ENCODE measurements at regions not wholly inside any gene's neighbourhood (a gene's known extent, or its start where the extent isn't known, plus 50 kb on each side); places are given as distances from the start of the nearest gene placed in this dataset.
A peak's percentile ranks its signal among the peaks of the same experiment; 100 is the strongest.

DNA sequence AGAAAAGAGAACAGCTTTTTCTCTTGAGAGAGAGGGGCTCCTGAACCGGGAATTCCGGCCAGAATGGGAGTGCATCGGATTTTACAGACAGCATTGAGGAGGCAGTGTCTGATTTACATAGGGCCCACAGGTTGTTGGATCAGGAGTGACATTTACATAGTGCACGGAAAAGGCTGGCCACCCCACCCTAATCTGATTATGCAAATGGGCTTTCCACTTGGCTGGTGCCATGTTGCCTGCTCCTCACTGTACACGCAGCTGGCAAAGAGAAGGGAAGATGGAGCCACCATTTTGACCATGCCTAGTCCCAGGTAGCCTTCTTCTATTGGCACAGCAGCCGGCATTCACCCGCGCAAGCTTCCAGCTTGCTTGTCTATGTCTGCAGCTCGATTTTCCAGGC lies 77.5 kb upstream of the FAM171A1 start:
- H3K36me3 ChIP-seq (ENCODE audit: control insufficient read depth in 2 of 2, insufficient read depth in 2 of 2, low read length in 2 of 2), result no peaks in the 10 kb centered on the region
- no peak overlapping the region for H3K27ac ChIP-seq (ENCODE audit: low read length)
- no peaks in the 10 kb centered on the region for H3K27me3 ChIP-seq (ENCODE audit: control insufficient read depth in 1 of 2, insufficient read depth in 2 of 2, low read length in 2 of 2)
- H3K4me1 ChIP-seq (ENCODE audit: control insufficient read depth, insufficient read depth, low read length), result no peaks in the 10 kb centered on the region
- no peak overlapping the region for H3K9ac ChIP-seq (ENCODE audit: low read length in 2 of 2)
- no peaks in the 10 kb centered on the region for H3K9me3 ChIP-seq (ENCODE audit: control insufficient read depth in 2 of 2, low read length in 2 of 2)
- no peak overlapping the region for H3K4me3 ChIP-seq (ENCODE audit: low read length in 2 of 2)

DNA sequence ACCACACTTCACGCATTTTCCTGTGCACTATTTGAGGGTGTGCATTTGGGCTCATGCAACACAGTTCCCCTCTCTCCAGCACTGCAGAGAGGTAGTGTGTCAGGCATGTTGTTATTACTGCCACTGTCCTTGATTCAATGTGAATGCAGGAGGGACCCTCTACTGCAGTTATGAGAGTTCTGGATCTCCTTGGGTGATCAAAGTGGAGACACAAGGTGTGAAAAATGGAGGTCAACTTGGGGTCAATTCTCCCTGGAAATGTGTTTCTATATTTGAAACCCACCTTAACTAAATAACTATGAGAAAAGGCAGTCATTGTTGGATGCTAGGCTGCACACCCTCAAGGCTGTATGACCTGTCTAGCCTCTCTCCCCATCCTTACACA lies 73.9 kb upstream of the FAM171A1 start:
- Histone ChIP-seq H3K36me3 (ENCODE audit: control insufficient read depth in 2 of 2, insufficient read depth in 2 of 2, low read length in 2 of 2) (no peaks in the 10 kb centered on the region), H3K4me1 (ENCODE audit: control insufficient read depth, insufficient read depth, low read length) (no peaks in the 10 kb centered on the region), H3K27ac (ENCODE audit: low read length) (no peak overlapping the region), H3K9ac (ENCODE audit: low read length in 2 of 2) (no peak overlapping the region), H3K9me3 (ENCODE audit: control insufficient read depth in 2 of 2, low read length in 2 of 2) (no peaks in the 10 kb centered on the region), H3K27me3 (ENCODE audit: control insufficient read depth in 1 of 2, insufficient read depth in 2 of 2, low read length in 2 of 2) (no peaks in the 10 kb centered on the region), H3K4me3 (ENCODE audit: low read length in 2 of 2) (no peak overlapping the region)

DNA sequence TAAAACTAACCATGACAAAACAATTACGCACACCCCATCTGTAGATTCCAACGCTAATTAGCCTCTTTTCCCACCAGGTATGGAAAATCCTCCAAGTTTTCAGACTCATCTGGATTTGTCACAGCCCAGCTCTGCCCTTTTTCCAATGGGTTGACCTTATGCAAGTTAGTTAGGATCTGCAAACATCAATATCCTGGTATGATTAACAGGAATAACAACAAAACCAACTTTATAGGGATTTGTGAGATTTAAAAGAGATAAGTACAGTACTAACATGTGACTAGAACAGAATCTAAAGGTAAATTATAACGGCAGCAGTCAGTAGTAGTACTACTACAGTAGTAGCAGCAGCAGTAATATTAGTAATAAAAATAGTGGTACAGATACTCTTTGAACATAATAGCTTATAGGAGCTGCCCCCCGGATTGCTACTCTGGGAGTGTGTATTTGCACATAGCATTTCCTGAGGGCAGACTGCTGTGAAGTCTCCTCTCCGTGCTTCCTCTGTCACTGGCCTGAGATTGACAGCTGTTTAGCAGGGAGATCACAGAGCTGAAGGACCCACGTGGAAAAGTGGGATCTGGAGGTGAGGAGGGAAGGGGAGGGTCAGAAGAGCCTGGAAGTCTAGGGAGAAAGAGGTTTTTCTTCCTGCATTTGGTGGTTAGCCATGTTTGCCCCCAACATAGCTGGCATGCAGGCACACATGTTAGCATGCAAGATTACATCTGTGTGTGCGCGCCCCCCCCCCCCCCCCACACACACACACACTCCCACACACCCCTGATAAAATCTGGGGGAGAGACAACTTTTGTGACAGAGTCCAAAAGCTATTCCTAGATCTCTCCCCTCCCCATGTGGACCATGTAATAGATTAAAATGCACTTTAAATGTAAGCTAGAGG lies 73.3 kb upstream of the FAM171A1 start:
- Histone ChIP-seq H3K9ac (ENCODE audit: low read length in 2 of 2) (no peak overlapping the region), H3K4me1 (ENCODE audit: control insufficient read depth, insufficient read depth, low read length) (peaks cover 5% of the 10 kb centered on the region), H3K27ac (ENCODE audit: low read length) (no peak overlapping the region), H3K27me3 (ENCODE audit: control insufficient read depth in 1 of 2, insufficient read depth in 2 of 2, low read length in 2 of 2) (no peaks in the 10 kb centered on the region), H3K9me3 (ENCODE audit: control insufficient read depth in 2 of 2, low read length in 2 of 2) (no peaks in the 10 kb centered on the region), H3K4me3 (ENCODE audit: low read length in 2 of 2) (no peak overlapping the region), H3K36me3 (ENCODE audit: control insufficient read depth in 2 of 2, insufficient read depth in 2 of 2, low read length in 2 of 2) (no peaks in the 10 kb centered on the region)

DNA sequence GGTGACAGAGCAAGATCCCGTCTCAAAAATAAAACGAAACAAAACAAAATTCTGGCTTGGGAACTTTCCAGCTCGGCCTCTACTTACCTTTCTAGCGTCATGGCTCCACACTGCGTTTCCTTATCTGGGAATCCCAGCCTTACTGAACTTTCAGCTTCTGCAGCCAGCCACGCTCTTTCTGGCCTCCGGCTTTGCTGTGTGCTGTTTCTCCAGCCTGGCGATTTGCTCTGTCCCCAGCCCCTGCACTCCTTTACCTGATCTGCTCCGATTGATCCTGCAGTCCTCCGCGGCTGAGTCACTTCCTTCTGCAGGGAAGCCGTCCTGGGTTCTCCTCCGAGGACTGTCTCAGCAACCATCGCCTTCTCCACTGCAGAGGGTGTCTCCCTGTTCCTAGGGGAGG lies 71.0 kb upstream of the FAM171A1 start:
- Histone ChIP-seq H3K9ac (ENCODE audit: low read length in 2 of 2) (no peak overlapping the region), H3K4me3 (ENCODE audit: low read length in 2 of 2) (no peak overlapping the region), H3K9me3 (ENCODE audit: control insufficient read depth in 2 of 2, low read length in 2 of 2) (no peaks in the 10 kb centered on the region), H3K36me3 (ENCODE audit: control insufficient read depth in 2 of 2, insufficient read depth in 2 of 2, low read length in 2 of 2) (no peaks in the 10 kb centered on the region), H3K27me3 (ENCODE audit: control insufficient read depth in 1 of 2, insufficient read depth in 2 of 2, low read length in 2 of 2) (no peaks in the 10 kb centered on the region), H3K4me1 (ENCODE audit: control insufficient read depth, insufficient read depth, low read length) (peaks cover 8% of the 10 kb centered on the region), H3K27ac (ENCODE audit: low read length) (no peak overlapping the region)

DNA sequence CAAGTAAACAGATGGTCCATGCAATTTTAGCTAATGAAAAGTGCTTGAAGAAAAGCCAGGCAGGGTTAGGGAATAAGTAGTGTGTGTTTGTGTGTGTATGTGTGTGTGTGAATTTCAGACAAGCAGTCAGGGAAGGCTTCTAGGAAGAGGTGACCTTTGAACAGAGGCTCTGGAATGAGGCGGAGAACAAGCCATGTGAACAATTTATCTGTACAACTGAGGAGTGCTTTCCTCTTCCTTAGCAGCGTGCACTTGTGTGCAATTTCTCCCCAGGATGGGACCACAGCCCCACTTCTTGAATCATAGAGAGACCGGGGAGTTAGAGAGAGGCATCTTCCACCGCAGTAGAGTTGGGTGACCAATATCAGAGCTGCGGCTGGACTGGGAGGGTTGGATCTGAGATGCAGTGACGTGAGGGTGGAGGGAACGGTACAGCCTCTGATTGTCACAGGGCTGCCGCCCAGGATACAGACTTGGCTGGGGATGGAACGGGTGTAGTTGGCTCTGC lies 69.2 kb upstream of the FAM171A1 start:
- H3K9ac ChIP-seq (ENCODE audit: low read length in 2 of 2), result no peak overlapping the region
- H3K4me1 ChIP-seq (ENCODE audit: control insufficient read depth, insufficient read depth, low read length), result peaks cover 8% of the 10 kb centered on the region
- no peaks in the 10 kb centered on the region for H3K27me3 ChIP-seq (ENCODE audit: control insufficient read depth in 1 of 2, insufficient read depth in 2 of 2, low read length in 2 of 2)
- no peak overlapping the region for H3K27ac ChIP-seq (ENCODE audit: low read length)
- no peaks in the 10 kb centered on the region for H3K36me3 ChIP-seq (ENCODE audit: control insufficient read depth in 2 of 2, insufficient read depth in 2 of 2, low read length in 2 of 2)
- H3K4me3 ChIP-seq (ENCODE audit: low read length in 2 of 2), result no peak overlapping the region
- no peaks in the 10 kb centered on the region for H3K9me3 ChIP-seq (ENCODE audit: control insufficient read depth in 2 of 2, low read length in 2 of 2)

DNA sequence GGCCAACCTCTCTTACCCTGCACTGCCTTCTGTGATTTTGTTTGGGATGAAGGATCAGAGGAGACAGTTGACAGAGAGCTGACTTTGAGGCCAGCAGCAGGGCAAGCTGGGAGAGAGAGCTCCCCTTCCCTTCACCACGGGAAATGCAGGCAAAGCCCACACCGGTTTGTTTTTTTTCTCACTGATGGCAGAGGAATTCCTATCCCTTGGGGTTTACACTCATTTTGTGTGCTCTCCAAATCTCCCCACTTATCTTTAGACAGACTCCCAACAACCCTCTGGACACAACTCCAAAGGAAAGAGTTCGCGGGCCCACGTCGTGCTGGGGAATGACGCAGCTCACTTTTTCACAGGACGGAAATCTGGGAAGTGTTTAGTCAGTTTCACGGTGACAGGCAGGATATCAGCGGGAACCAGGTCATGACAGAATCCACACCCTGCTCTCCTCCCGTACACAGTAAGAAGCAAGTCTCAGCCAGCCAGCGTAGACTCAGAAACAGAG lies 68.3 kb upstream of the FAM171A1 start:
- Histone ChIP-seq H3K9ac (ENCODE audit: low read length in 2 of 2) (peak overlapping the region in 1 of 2 donors; percentile 36), H3K9me3 (ENCODE audit: control insufficient read depth in 2 of 2, low read length in 2 of 2) (no peaks in the 10 kb centered on the region), H3K27me3 (ENCODE audit: control insufficient read depth in 1 of 2, insufficient read depth in 2 of 2, low read length in 2 of 2) (no peaks in the 10 kb centered on the region), H3K27ac (ENCODE audit: low read length) (peak overlapping the region; percentile 24), H3K4me3 (ENCODE audit: low read length in 2 of 2) (peak overlapping the region in 1 of 2 donors; percentile 69), H3K4me1 (ENCODE audit: control insufficient read depth, insufficient read depth, low read length) (peaks cover 8% of the 10 kb centered on the region), H3K36me3 (ENCODE audit: control insufficient read depth in 2 of 2, insufficient read depth in 2 of 2, low read length in 2 of 2) (no peaks in the 10 kb centered on the region)

DNA sequence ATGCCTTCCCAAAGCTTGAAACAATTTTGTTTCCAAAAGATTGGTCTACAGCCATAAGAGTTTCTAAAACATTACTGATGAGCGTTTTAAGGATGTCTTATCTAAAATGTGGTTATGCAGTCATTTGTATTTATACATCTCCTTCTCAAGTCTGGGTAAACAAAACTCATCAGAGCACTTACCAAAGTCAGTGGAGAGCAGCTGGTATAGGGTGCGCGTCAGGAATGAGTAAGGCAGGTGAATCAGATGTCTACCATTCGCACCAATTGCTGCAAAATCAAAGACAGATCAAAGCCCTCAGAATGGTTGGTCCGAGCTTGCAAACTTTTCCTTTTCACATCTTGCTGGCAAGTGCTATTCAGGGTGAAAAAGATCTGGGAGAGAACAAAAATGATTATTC lies 65.6 kb upstream of the FAM171A1 start:
- Histone ChIP-seq H3K4me3 (ENCODE audit: low read length in 2 of 2) (no peak overlapping the region), H3K4me1 (ENCODE audit: control insufficient read depth, insufficient read depth, low read length) (peaks cover 8% of the 10 kb centered on the region), H3K9ac (ENCODE audit: low read length in 2 of 2) (no peak overlapping the region), H3K27ac (ENCODE audit: low read length) (no peak overlapping the region), H3K36me3 (ENCODE audit: control insufficient read depth in 2 of 2, insufficient read depth in 2 of 2, low read length in 2 of 2) (no peaks in the 10 kb centered on the region), H3K27me3 (ENCODE audit: control insufficient read depth in 1 of 2, insufficient read depth in 2 of 2, low read length in 2 of 2) (no peaks in the 10 kb centered on the region), H3K9me3 (ENCODE audit: control insufficient read depth in 2 of 2, low read length in 2 of 2) (no peaks in the 10 kb centered on the region)

DNA sequence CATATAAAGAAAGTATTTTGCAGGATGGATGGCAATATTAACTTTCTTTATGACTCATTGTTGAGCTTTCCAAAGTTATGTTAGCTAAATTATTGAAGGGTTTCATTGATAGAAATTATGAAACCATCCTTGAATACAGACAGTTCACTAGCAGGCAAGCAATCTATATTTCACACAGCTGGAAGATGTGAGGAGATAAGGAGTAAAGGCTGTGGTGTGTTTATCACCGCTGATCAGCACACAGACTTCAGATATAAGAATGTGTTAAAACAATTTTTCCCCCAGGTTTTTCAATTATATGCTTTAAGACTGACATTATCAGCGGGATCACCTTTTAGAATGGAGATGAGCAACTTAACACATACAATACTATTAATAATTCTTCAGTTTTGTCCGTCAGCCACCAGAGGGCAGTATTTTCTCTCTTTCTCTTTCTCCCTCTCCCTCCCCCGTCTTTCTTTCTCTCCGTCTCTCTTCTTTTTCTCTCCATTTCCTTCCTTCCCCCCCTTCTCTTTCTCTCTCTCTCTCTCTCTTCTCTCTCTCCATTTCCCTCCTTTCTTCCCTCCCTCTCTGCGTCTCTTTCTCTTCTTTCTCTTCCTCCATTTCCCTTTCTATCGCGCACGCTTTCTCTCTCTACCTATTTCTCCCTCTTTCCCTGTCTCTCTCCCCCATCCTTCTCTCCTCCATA lies 62.9 kb upstream of the FAM171A1 start:
- Histone ChIP-seq H3K36me3 (ENCODE audit: control insufficient read depth in 2 of 2, insufficient read depth in 2 of 2, low read length in 2 of 2) (no peaks in the 10 kb centered on the region), H3K4me1 (ENCODE audit: control insufficient read depth, insufficient read depth, low read length) (no peaks in the 10 kb centered on the region), H3K9ac (ENCODE audit: low read length in 2 of 2) (peak overlapping the region; percentile 22 to 52)

DNA sequence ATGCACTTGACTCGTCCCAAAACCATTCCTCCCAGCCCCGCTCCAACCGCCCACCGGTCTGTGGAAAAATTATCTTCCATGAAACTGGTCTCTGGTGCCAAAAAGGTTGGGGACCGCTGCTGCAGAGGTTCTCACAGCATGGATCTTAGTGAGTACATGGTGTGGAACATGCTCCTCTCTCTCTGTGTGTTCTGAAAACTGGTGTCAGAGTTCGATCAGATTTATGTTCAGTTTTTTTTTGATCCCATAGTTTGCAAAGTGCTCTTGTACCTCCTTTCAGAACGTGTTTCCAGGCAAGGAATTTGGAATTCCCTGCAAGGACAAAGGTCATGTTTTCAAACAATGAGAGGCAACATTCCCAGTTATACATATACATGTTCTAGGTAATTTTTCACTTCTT lies 61.2 kb upstream of the FAM171A1 start:
- H3K9me3 ChIP-seq (ENCODE audit: control insufficient read depth in 2 of 2, low read length in 2 of 2), result no peaks in the 10 kb centered on the region
- no peaks in the 10 kb centered on the region for H3K36me3 ChIP-seq (ENCODE audit: control insufficient read depth in 2 of 2, insufficient read depth in 2 of 2, low read length in 2 of 2)
- no peak overlapping the region for H3K27ac ChIP-seq (ENCODE audit: low read length)
- no peak overlapping the region for H3K9ac ChIP-seq (ENCODE audit: low read length in 2 of 2)
- no peak overlapping the region for H3K4me3 ChIP-seq (ENCODE audit: low read length in 2 of 2)
- H3K4me1 ChIP-seq (ENCODE audit: control insufficient read depth, insufficient read depth, low read length), result no peaks in the 10 kb centered on the region
- H3K27me3 ChIP-seq (ENCODE audit: control insufficient read depth in 1 of 2, insufficient read depth in 2 of 2, low read length in 2 of 2), result no peaks in the 10 kb centered on the region

More for the DNA sequence above, 62.9 kb upstream of the FAM171A1 start:
- Histone ChIP-seq H3K4me3 (ENCODE audit: low read length in 2 of 2) (peak overlapping the region; percentile 50 to 58), H3K27me3 (ENCODE audit: control insufficient read depth in 1 of 2, insufficient read depth in 2 of 2, low read length in 2 of 2) (no peaks in the 10 kb centered on the region), H3K27ac (ENCODE audit: low read length) (no peak overlapping the region), H3K9me3 (ENCODE audit: control insufficient read depth in 2 of 2, low read length in 2 of 2) (no peaks in the 10 kb centered on the region)

DNA sequence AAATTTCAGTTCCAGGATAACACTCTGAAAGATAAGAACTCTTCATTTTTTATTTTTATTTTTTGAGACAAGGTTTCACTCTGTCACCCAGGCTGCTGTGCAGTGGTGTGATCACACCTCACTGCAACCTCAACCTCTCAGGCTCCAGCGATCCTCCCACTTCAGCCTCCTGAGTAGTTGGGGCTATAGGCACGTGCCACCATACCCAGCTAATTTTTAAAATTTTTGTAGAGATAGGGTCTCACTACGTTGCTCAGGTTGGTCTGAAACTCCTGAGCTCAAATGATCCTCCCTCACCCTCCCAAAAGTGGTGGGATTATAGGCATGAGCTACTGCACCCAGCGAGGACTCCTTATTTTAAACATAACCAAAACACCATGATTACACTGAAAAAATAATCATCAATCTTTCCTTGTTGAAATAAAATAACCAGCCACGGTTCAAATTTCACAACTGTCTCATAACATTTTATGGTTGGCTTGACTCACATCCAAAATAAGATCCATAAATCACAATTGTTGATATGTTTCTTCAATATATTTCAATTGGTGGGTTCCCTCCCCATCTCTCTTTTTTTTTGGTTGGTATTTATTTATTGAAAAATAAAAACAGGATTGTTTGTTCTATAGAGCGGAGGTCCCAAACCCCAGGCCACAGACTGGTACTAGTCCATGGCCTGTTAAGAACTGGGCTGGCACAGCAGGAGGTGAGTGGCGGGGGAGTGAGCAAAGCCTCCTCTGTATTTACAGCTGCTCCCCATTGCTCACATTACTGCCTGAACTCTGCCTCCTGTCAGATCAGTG lies 60.1 kb upstream of the FAM171A1 start:
- no peak overlapping the region for H3K9ac ChIP-seq (ENCODE audit: low read length in 2 of 2)
- H3K4me3 ChIP-seq (ENCODE audit: low read length in 2 of 2), result no peak overlapping the region
- no peaks in the 10 kb centered on the region for H3K36me3 ChIP-seq (ENCODE audit: control insufficient read depth in 2 of 2, insufficient read depth in 2 of 2, low read length in 2 of 2)
- H3K27ac ChIP-seq (ENCODE audit: low read length), result no peak overlapping the region
- no peaks in the 10 kb centered on the region for H3K9me3 ChIP-seq (ENCODE audit: control insufficient read depth in 2 of 2, low read length in 2 of 2)
- no peaks in the 10 kb centered on the region for H3K4me1 ChIP-seq (ENCODE audit: control insufficient read depth, insufficient read depth, low read length)
- H3K27me3 ChIP-seq (ENCODE audit: control insufficient read depth in 1 of 2, insufficient read depth in 2 of 2, low read length in 2 of 2), result no peaks in the 10 kb centered on the region

All from stomach smooth muscle (tissue), 2 donors.